ENCODE measurements at regions not wholly inside any gene's neighbourhood (a gene's known extent, or its start where the extent isn't known, plus 50 kb on each side); places are given as distances from the start of the nearest gene placed in this dataset.

DNA sequence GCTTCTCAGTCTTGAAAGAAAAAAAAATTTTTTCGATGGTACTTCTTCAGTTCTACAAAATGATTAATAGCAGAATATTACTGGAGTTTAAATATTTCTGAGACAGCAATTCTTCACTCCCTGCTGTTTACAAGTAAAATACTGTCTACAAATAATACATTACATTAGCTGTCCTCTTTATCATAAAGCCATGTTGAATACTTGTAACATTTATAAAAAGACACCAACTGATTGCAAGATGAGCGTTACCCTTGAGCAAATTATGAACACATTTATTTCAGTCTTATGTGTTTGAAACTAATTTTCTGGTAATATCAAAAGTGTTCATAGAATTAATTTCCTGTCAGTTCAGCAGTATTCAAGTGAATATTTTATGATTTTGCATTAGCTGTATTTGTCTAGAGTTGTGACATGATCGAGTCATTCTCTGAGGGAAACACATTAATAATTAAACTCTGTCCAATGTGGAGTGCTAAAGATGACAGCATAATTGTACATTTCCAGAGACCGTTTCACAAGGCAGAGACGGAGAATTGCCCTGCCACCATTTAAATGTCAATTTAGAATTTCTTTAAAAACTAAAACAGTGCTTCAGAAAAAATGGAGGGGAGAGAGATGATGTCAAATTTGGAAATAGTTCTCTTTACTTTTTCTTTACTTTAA, 1359.0 kb upstream of the ADGRL4 start:
- DNase-seq = no peak
- no peaks in the 10 kb centered on the region for H3K36me3 ChIP-seq
- H3K4me1 ChIP-seq = no peaks in the 10 kb centered on the region
- no peaks in the 10 kb centered on the region for H3K27me3 ChIP-seq
- intact Hi-C loops (cut with DNase I; ENCODE audit: low total_unique reads) = no loop called here
- TF ChIP-seq, protein P1, sequence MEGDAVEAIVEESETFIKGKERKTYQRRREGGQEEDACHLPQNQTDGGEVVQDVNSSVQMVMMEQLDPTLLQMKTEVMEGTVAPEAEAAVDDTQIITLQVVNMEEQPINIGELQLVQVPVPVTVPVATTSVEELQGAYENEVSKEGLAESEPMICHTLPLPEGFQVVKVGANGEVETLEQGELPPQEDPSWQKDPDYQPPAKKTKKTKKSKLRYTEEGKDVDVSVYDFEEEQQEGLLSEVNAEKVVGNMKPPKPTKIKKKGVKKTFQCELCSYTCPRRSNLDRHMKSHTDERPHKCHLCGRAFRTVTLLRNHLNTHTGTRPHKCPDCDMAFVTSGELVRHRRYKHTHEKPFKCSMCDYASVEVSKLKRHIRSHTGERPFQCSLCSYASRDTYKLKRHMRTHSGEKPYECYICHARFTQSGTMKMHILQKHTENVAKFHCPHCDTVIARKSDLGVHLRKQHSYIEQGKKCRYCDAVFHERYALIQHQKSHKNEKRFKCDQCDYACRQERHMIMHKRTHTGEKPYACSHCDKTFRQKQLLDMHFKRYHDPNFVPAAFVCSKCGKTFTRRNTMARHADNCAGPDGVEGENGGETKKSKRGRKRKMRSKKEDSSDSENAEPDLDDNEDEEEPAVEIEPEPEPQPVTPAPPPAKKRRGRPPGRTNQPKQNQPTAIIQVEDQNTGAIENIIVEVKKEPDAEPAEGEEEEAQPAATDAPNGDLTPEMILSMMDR (IDR thresholded peaks at IDR 0.05) = no peak
- no peak overlapping the region for H3K4me3 ChIP-seq
- H3K27ac ChIP-seq = no peak overlapping the region
- no peaks in the 10 kb centered on the region for H3K9me3 ChIP-seq

DNA sequence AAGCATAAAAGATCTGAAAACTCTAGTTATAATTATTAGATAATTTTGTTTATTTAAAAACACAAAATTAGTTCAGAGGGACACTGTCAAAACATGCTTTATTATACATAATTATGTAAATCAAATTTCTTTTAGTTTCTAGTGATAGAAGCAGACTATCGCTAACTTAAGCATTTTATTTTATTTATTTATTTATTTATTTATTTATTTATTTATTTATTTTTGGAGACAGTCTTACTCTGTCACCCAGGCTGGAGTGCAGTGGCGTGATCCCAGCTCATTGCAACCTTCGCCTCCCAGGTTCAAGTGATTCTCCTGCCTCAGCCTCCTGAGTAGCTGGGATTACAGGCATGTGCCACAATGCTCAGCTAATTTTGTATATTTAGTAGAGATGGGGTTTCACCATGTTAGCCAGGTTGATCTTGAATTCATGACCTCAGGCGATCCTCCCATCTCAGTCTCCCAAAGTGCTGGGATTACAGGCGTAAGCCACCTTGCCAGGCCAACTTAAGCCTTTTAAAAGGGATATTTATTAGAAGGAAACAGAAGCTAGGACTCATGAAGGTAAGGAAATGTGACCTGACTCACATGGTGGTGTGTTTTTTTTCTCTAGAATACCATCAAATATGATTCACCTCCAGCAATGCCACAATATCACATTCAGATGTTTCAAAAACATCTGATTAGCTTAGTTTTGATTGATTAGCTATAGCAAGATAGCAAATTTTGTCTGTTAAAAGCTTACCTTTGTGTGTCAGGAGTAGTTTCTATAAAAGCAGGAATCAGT, 1357.4 kb upstream of the ADGRL4 start:
- H3K9me3 ChIP-seq = no peaks in the 10 kb centered on the region
- no peaks in the 10 kb centered on the region for H3K36me3 ChIP-seq
- intact Hi-C loops (cut with DNase I; ENCODE audit: low total_unique reads) = no loop called here
- no peak for DNase-seq
- no peaks in the 10 kb centered on the region for H3K4me1 ChIP-seq
- H3K27ac ChIP-seq = no peak overlapping the region
- no peak overlapping the region for H3K4me3 ChIP-seq
- H3K27me3 ChIP-seq = no peaks in the 10 kb centered on the region
- TF ChIP-seq, protein P1 (IDR thresholded peaks at IDR 0.05) = no peak

GRCh38 chr1:80359666-80360065, 1353.1 kb upstream of the ADGRL4 start:
- intact Hi-C loops (cut with DNase I; ENCODE audit: low total_unique reads) = no loop called here
- H3K9me3 ChIP-seq = no peaks in the 10 kb centered on the region

DNA sequence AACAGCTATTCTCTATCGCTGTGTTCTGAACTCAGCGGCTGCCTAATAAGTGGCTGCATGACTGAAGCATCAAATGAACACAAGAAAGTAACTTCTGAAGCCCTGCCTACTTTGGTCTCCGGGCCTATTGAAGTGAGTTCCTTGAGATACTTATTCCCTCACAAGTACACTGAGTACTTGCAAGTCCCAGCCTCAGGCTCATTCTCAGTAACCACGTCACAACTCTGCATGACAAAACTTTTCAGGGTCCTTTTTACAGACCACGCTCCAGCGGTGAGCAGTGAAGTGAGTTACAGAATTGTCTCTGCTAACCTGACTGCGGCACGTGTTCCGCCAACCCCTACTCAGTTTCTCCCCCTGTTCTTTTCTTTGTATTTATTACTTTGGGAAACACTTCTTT, 1342.7 kb upstream of the ADGRL4 start:
- Histone ChIP-seq H3K4me1 (no peaks in the 10 kb centered on the region), H3K36me3 (no peaks in the 10 kb centered on the region), H3K4me3 (no peak overlapping the region), H3K9me3 (no peaks in the 10 kb centered on the region), H3K27me3 (no peaks in the 10 kb centered on the region), H3K27ac (no peak overlapping the region)
- TF ChIP-seq, protein P1 (IDR thresholded peaks at IDR 0.05) = no peak
- intact Hi-C loops (cut with DNase I; ENCODE audit: low total_unique reads) = no loop called here
- DNase-seq = no peak

More at GRCh38 chr1:80359666-80360065, 1353.1 kb upstream of the ADGRL4 start:
- TF ChIP-seq, protein P1 (IDR thresholded peaks at IDR 0.05) = no peak
- Histone ChIP-seq H3K4me3 (no peak overlapping the region), H3K27me3 (no peaks in the 10 kb centered on the region), H3K4me1 (no peaks in the 10 kb centered on the region), H3K27ac (no peak overlapping the region), H3K36me3 (no peaks in the 10 kb centered on the region)
- DNase-seq = no peak

DNA sequence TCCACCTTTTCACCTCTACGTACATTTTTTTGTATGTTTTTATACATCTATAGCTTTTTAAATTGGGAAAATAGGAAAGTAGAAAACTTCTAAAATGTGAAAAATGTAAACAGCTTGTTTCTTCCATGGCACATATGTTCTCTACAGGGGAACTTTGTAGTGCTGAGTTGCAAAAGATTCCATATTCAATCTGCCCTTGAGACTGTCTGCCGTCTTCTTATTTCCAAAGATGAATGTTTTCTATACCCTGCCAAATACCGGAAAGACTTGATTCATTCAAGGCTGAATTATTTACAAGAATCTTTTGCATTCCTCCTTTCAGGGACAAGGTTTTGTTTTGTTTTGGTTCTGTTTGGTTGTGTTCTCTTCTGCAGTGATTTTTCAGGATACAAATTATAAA, 1334.5 kb upstream of the ADGRL4 start:
- H3K4me1 ChIP-seq = no peaks in the 10 kb centered on the region
- H3K27me3 ChIP-seq = no peaks in the 10 kb centered on the region
- H3K9me3 ChIP-seq = no peaks in the 10 kb centered on the region
- H3K36me3 ChIP-seq = no peaks in the 10 kb centered on the region
- H3K4me3 ChIP-seq = no peak overlapping the region
- intact Hi-C loops (cut with DNase I; ENCODE audit: low total_unique reads) = no loop called here
- DNase-seq = no peak
- TF ChIP-seq, protein P1 (IDR thresholded peaks at IDR 0.05) = no peak
- no peak overlapping the region for H3K27ac ChIP-seq

Measured in tibial artery (tissue), 4 donors.